HEK293 (cell line): ENCODE measurements at regions not wholly inside any gene's neighbourhood (a gene's known extent, or its start where the extent isn't known, plus 50 kb on each side); places are given as distances from the start of the nearest gene placed in this dataset.
"Not testable (repeated sequence)": the region's sequence is repeated elsewhere in the genome, so short reads cannot be mapped to it uniquely, and the experiment has no call there.

Source experiments
- CTCF ChIA-PET: fragments of 350-600 bp; formaldehyde crosslinking; extraction: SDS; loops from one replicate; lab custom pipeline; 2021; ENCODE audit warnings: antibody characterized with exemption; lab: Yijun Ruan, JAX
- POLR2A ChIA-PET: fragments of 300-600 bp; formaldehyde crosslinking; extraction: SDS; loops from one replicate; lab custom pipeline; 2020; ENCODE audit warnings: antibody characterized with exemption, inconsistent platforms; lab: Yijun Ruan, JAX
- H3K27ac ChIP-seq: fragments of 200-500 bp; sonication (Bioruptor generic); 2 replicates; pipeline ENCODE4 v1.5.1; 2014; ENCODE audit warnings: low read depth, low read length, control low read depth, inconsistent platforms; ENCODE audit errors: extremely low read depth
- H3K36me3 ChIP-seq, 2 experiments: fragments of 200-500 bp in 1 of 2; sonication (Bioruptor generic) in 1 of 2; 1 replicate in 1 of 2; 2 replicates in 1 of 2; pipeline ENCODE4 v1.5.1; 2014 to 2017; ENCODE audit warnings: inconsistent platforms in 2 of 2, low read length in 2 of 2; ENCODE audit not compliant: control insufficient read depth in 2 of 2, insufficient read depth in 1 of 2
- H3K4me1 ChIP-seq: fragments of 200-500 bp; sonication (Bioruptor generic); 2 replicates; pipeline ENCODE4 v1.5.1; 2014; ENCODE audit warnings: mild to moderate bottlenecking, low read length, inconsistent platforms; ENCODE audit not compliant: control insufficient read depth, insufficient read depth
- H3K4me3 ChIP-seq: 2 replicates; pipeline ENCODE4 v1.5.1; 2011; ENCODE audit warnings: low read depth, mild to moderate bottlenecking, control low read depth, low read length, moderate library complexity
- H3K9me3 ChIP-seq: fragments of 200-500 bp; sonication (Bioruptor generic); 2 replicates; pipeline ENCODE4 v1.5.1; 2014; ENCODE audit warnings: low read depth, low read length, inconsistent platforms; ENCODE audit not compliant: control insufficient read depth, insufficient read depth
- BCL11B ChIP-seq: fragments of 450-650 bp; formaldehyde crosslinking; IDR thresholded peaks from 2 replicates; pipeline ENCODE4 v1.5.1; 2016; ENCODE audit warnings: low read depth, missing biosample characterization, missing genetic modification characterization
- GLI2 ChIP-seq: fragments of 450-650 bp; formaldehyde crosslinking; IDR thresholded peaks from 2 replicates; pipeline ENCODE4; 2017; ENCODE audit warnings: missing biosample characterization, missing genetic modification characterization, low read depth, borderline replicate concordance
- KLF7 ChIP-seq: fragments of 450-650 bp; formaldehyde crosslinking; IDR thresholded peaks from 2 replicates; pipeline ENCODE4 v1.5.1; 2016; ENCODE audit warnings: missing biosample characterization, missing genetic modification characterization, borderline replicate concordance
- KLF8 ChIP-seq: fragments of 450-650 bp; formaldehyde crosslinking; IDR thresholded peaks from 2 replicates; pipeline ENCODE4 v1.5.1; 2016; ENCODE audit warnings: missing biosample characterization, missing genetic modification characterization
- PRDM1 ChIP-seq: fragments of 450-650 bp; formaldehyde crosslinking; IDR thresholded peaks from 2 replicates; pipeline ENCODE4; 2016; ENCODE audit warnings: missing biosample characterization, missing genetic modification characterization
- RBAK ChIP-seq: fragments of 450-650 bp; formaldehyde crosslinking; IDR thresholded peaks from 2 replicates; pipeline ENCODE4 v1.5.1; 2016; ENCODE audit warnings: missing biosample characterization, missing genetic modification characterization
- SP3 ChIP-seq: fragments of 450-650 bp; formaldehyde crosslinking; IDR thresholded peaks from 2 replicates; pipeline ENCODE4 v1.5.1; 2016; ENCODE audit warnings: missing biosample characterization, missing genetic modification characterization
- YY1 ChIP-seq: fragments of 450-650 bp; formaldehyde crosslinking; IDR thresholded peaks from 2 replicates; pipeline ENCODE4 v1.5.1; 2018; ENCODE audit warnings: missing biosample characterization, missing genetic modification characterization
- ZBTB7A ChIP-seq: fragments of 450-650 bp; formaldehyde crosslinking; IDR thresholded peaks from 2 replicates; pipeline ENCODE4 v1.5.1; 2016; ENCODE audit warnings: low read depth, missing biosample characterization, missing genetic modification characterization
- ZNF10 ChIP-seq: fragments of 450-650 bp; formaldehyde crosslinking; IDR thresholded peaks from 2 replicates; pipeline ENCODE4 v1.5.1; 2017; ENCODE audit warnings: missing biosample characterization, missing genetic modification characterization
- ZNF311 ChIP-seq: fragments of 450-650 bp; formaldehyde crosslinking; IDR thresholded peaks from 2 replicates; pipeline ENCODE4 v1.5.1; 2017; ENCODE audit warnings: missing biosample characterization, missing genetic modification characterization, borderline replicate concordance
- ZNF324 ChIP-seq: fragments of 450-650 bp; formaldehyde crosslinking; IDR thresholded peaks from 2 replicates; pipeline ENCODE4 v1.5.1; 2016; ENCODE audit warnings: missing biosample characterization, missing genetic modification characterization
- ZNF350 ChIP-seq: fragments of 450-650 bp; formaldehyde crosslinking; IDR thresholded peaks from 2 replicates; pipeline ENCODE4 v1.5.0; 2017; ENCODE audit warnings: missing biosample characterization, mild to moderate bottlenecking, missing genetic modification characterization
- ZNF354C ChIP-seq: fragments of 450-650 bp; formaldehyde crosslinking; IDR thresholded peaks from 2 replicates; pipeline ENCODE4 v1.5.1; 2016; ENCODE audit warnings: missing biosample characterization, missing genetic modification characterization, low read depth, borderline replicate concordance
- ZNF423 ChIP-seq: fragments of 450-650 bp; formaldehyde crosslinking; IDR thresholded peaks from 2 replicates; pipeline ENCODE4 v1.5.1; 2016; ENCODE audit warnings: missing biosample characterization, missing genetic modification characterization
- ZNF501 ChIP-seq: fragments of 450-650 bp; formaldehyde crosslinking; IDR thresholded peaks from 2 replicates; pipeline ENCODE4 v1.5.1; 2016; ENCODE audit warnings: missing biosample characterization, missing genetic modification characterization
- ZNF521 ChIP-seq: fragments of 450-650 bp; formaldehyde crosslinking; IDR thresholded peaks from 2 replicates; pipeline ENCODE4 v1.5.1; 2017; ENCODE audit warnings: missing biosample characterization, mild to moderate bottlenecking, missing genetic modification characterization
- ZNF529 ChIP-seq: fragments of 450-650 bp; formaldehyde crosslinking; IDR thresholded peaks from 2 replicates; pipeline ENCODE4 v1.5.1; 2017; ENCODE audit warnings: missing genetic modification characterization, missing biosample characterization; ENCODE audit not compliant: insufficient replicate concordance
- ZNF658 ChIP-seq: fragments of 450-650 bp; formaldehyde crosslinking; IDR thresholded peaks from 2 replicates; pipeline ENCODE4; 2016; ENCODE audit warnings: missing biosample characterization, missing genetic modification characterization
- ZNF677 ChIP-seq: fragments of 450-650 bp; IDR thresholded peaks from 2 replicates; pipeline ENCODE4 v1.5.0; 2018; ENCODE audit warnings: missing biosample characterization, mild to moderate bottlenecking, missing genetic modification characterization, moderate library complexity
- ZNF707 ChIP-seq: fragments of 450-650 bp; formaldehyde crosslinking; IDR thresholded peaks from 2 replicates; pipeline ENCODE4 v1.5.1; 2016; ENCODE audit warnings: missing biosample characterization, missing genetic modification characterization
- ZNF792 ChIP-seq: fragments of 450-650 bp; formaldehyde crosslinking; IDR thresholded peaks from 2 replicates; pipeline ENCODE4 v1.5.1; 2016; ENCODE audit warnings: missing biosample characterization, missing genetic modification characterization
- ZNF837 ChIP-seq: fragments of 450-650 bp; formaldehyde crosslinking; IDR thresholded peaks from 2 replicates; pipeline ENCODE4 v1.5.1; 2016; ENCODE audit warnings: missing biosample characterization, missing genetic modification characterization
- ZXDB ChIP-seq: fragments of 450-650 bp; formaldehyde crosslinking; IDR thresholded peaks from 2 replicates; pipeline ENCODE4 v1.5.1; 2016; ENCODE audit warnings: missing biosample characterization, missing genetic modification characterization
- TF ChIP-seq, protein P1 (sequence below): IDR thresholded peaks from 2 replicates; pipeline ENCODE4 v1.6.1; 2011; ENCODE audit warnings: mild to moderate bottlenecking, low read depth, low read length, borderline replicate concordance
- TF ChIP-seq, protein P2 (sequence below): fragments of 450-650 bp; formaldehyde crosslinking; IDR thresholded peaks from 2 replicates; pipeline ENCODE4 v1.5.0; 2017; ENCODE audit warnings: missing biosample characterization, missing genetic modification characterization, borderline replicate concordance
- TF ChIP-seq, protein P3 (sequence below): fragments of 450-650 bp; formaldehyde crosslinking; IDR thresholded peaks from 2 replicates; pipeline ENCODE4 v1.5.1; 2017; ENCODE audit warnings: missing biosample characterization, missing genetic modification characterization

DNA sequence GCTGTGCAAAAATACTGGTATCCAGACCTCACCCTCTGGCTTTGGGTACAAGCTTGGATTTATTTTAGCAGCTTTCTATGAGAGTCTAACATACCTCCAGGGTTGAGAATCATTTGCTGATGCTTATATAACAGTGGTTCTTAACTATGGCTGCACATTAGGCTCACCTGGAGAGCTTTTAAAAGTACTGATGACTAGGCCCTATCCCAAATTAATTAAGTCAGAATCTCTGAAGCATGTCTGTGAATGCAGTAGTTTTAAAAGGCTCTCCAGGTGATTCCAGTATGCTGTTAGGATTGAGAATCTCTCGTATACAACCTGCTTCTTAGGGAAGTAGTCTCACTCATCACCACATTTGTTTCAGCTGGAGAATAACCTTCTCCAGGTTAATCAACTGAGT lies 99.2 kb downstream of the PDHA2 start:
- ChIA-PET POLR2A (no interaction called here), CTCF (no interaction called here)

DNA sequence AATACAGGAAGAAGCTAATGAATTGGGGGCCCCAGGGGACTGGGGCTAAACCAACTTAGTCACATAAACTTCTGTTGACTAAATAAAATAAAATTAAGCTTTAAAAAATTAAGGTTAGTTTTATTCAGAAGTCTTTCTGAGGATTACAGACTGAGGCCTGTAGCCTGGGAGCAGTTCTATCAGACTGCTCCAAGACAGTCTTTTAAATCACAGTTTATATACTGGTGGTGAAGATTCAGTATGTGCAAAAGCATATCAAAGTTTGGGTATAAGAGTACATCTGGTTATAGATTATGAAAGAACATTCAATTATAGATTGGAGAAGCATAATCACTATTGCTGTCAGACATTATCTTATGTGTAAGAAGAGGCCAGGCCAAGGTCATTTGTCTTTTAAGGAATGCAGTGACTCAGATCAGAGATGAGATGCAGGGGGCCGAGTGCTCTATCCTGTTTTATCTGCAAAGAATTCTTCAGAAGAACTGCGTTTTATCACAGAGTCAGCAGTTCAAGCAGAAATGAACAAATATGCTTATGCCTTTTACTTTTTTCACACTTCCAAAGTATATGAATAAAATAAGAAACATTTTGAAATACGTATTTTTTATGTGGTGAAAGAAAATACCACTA lies 109.4 kb downstream of the PDHA2 start:
- H3K9me3 ChIP-seq = no peaks in the 10 kb centered on the region
- CTCF ChIA-PET = no interaction called here
- POLR2A ChIA-PET = no interaction called here
- TF ChIP-seq ZBTB7A (tag by site-specific recombination) = no peak
- TF ChIP-seq ZNF521 (tag by site-specific recombination) = no peak
- TF ChIP-seq ZNF311 (tag by site-specific recombination) = no peak
- no peak overlapping the region for H3K4me3 ChIP-seq
- H3K36me3 ChIP-seq = no peaks in the 10 kb centered on the region
- no peak overlapping the region for H3K27ac ChIP-seq
- H3K4me1 ChIP-seq = no peaks in the 10 kb centered on the region

More for the DNA sequence above, 99.2 kb downstream of the PDHA2 start:
- Histone ChIP-seq H3K4me1 (no peaks in the 10 kb centered on the region), H3K36me3 (no peaks in the 10 kb centered on the region), H3K9me3 (no peaks in the 10 kb centered on the region), H3K27ac (no peak overlapping the region), H3K4me3 (no peak overlapping the region)
- TF ChIP-seq, protein P1, sequence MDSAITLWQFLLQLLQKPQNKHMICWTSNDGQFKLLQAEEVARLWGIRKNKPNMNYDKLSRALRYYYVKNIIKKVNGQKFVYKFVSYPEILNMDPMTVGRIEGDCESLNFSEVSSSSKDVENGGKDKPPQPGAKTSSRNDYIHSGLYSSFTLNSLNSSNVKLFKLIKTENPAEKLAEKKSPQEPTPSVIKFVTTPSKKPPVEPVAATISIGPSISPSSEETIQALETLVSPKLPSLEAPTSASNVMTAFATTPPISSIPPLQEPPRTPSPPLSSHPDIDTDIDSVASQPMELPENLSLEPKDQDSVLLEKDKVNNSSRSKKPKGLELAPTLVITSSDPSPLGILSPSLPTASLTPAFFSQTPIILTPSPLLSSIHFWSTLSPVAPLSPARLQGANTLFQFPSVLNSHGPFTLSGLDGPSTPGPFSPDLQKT = no peak
- TF ChIP-seq KLF7 (tag by site-specific recombination) = no peak
- TF ChIP-seq ZNF350 (tag by site-specific recombination) = no peak
- no peak for TF ChIP-seq KLF8 (tag by site-specific recombination)
- TF ChIP-seq SP3 (tag by site-specific recombination) = no peak
- no peak for TF ChIP-seq ZNF677 (tag by site-specific recombination)
- no peak for TF ChIP-seq ZNF658 (tag by site-specific recombination)

DNA sequence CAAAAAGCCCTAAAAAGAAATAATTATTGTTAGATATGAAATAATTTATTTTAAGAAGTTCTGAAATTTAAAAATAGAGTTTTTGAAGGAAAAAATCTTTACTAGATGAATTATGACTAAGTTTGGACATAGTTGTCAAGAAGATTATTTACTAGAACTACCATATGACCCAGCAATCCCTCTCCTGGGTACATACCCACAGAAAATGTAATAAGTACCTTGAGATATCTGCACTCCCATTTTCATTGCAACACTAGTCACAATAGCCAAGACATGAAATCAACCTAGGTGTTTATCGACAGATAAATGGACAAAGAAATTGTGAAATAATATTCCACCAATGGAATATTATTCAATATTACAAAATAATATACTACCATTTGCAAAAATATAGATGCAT lies 109.9 kb downstream of the PDHA2 start:
- ChIA-PET POLR2A (no interaction called here), CTCF (no interaction called here)
- no peaks in the 10 kb centered on the region for H3K9me3 ChIP-seq

DNA sequence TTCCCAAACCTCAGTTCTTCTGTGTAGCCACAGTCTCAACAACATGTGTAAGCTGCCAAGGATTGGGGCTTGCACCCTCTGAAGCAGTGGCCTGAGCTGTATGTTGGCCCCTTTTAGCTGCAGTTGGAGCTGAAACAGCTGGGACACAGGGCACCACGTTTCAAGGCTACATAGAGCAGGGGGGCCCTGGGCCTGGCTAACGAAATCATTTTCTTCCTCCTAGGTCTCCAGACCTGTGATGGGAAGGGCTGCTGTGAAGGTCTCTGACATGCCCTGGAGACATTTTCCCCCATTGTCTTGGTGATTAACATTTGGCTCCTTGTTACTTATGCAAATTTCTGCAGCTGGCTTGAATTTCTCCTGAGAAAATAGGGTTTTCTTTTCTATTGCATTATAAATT lies 112.6 kb downstream of the PDHA2 start:
- H3K36me3 ChIP-seq, CTCF ChIA-PET, H3K4me3 ChIP-seq, POLR2A ChIA-PET, H3K27ac ChIP-seq, H3K4me1 ChIP-seq, H3K9me3 ChIP-seq: not testable (repeated sequence)

More for the DNA sequence above, 109.9 kb downstream of the PDHA2 start:
- Histone ChIP-seq H3K36me3 (no peaks in the 10 kb centered on the region), H3K4me1 (no peaks in the 10 kb centered on the region), H3K4me3 (no peak overlapping the region), H3K27ac (no peak overlapping the region)
- TF ChIP-seq ZXDB (tag by site-specific recombination) (no peak), ZNF423 (tag by site-specific recombination) (no peak), KLF7 (tag by site-specific recombination) (no peak), PRDM1 (tag by site-specific recombination) (no peak), ZNF501 (no peak), YY1 (tag by site-specific recombination) (no peak), ZNF792 (no peak), ZNF837 (tag by site-specific recombination) (no peak), ZNF10 (tag by site-specific recombination) (no peak), ZNF324 (tag by site-specific recombination) (no peak), GLI2 (tag by site-specific recombination) (no peak), KLF8 (tag by site-specific recombination) (no peak), ZNF354C (tag by site-specific recombination) (no peak), ZNF529 (tag by site-specific recombination) (no peak), ZNF707 (no peak), RBAK (tag by site-specific recombination) (no peak), BCL11B (no peak)
- TF ChIP-seq, protein P2, sequence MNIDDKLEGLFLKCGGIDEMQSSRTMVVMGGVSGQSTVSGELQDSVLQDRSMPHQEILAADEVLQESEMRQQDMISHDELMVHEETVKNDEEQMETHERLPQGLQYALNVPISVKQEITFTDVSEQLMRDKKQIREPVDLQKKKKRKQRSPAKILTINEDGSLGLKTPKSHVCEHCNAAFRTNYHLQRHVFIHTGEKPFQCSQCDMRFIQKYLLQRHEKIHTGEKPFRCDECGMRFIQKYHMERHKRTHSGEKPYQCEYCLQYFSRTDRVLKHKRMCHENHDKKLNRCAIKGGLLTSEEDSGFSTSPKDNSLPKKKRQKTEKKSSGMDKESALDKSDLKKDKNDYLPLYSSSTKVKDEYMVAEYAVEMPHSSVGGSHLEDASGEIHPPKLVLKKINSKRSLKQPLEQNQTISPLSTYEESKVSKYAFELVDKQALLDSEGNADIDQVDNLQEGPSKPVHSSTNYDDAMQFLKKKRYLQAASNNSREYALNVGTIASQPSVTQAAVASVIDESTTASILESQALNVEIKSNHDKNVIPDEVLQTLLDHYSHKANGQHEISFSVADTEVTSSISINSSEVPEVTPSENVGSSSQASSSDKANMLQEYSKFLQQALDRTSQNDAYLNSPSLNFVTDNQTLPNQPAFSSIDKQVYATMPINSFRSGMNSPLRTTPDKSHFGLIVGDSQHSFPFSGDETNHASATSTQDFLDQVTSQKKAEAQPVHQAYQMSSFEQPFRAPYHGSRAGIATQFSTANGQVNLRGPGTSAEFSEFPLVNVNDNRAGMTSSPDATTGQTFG (tag by site-specific recombination) = no peak
- TF ChIP-seq, protein P3, sequence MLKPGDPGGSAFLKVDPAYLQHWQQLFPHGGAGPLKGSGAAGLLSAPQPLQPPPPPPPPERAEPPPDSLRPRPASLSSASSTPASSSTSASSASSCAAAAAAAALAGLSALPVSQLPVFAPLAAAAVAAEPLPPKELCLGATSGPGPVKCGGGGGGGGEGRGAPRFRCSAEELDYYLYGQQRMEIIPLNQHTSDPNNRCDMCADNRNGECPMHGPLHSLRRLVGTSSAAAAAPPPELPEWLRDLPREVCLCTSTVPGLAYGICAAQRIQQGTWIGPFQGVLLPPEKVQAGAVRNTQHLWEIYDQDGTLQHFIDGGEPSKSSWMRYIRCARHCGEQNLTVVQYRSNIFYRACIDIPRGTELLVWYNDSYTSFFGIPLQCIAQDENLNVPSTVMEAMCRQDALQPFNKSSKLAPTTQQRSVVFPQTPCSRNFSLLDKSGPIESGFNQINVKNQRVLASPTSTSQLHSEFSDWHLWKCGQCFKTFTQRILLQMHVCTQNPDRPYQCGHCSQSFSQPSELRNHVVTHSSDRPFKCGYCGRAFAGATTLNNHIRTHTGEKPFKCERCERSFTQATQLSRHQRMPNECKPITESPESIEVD = no peak
